Duodenal mucosa (tissue), 2 donors: ENCODE measurements at regions not wholly inside any gene's neighbourhood (a gene's known extent, or its start where the extent isn't known, plus 50 kb on each side); places are given as distances from the start of the nearest gene placed in this dataset.

ENCODE experiments used
- H3K27ac ChIP-seq: one replicate; pipeline ENCODE4 v1.7.0; 2013; ENCODE audit warnings: low read depth, low read length
- H3K27me3 ChIP-seq, 2 donors: one replicate each; pipeline ENCODE4 v1.7.0; 2013; ENCODE audit warnings: low read length in 2 of 2, control low read depth in 1 of 2; ENCODE audit not compliant: insufficient read depth in 2 of 2, control insufficient read depth in 1 of 2
- H3K36me3 ChIP-seq, 2 donors: one replicate each; pipeline ENCODE4 v1.7.0; 2013; ENCODE audit warnings: low read length in 2 of 2, control low read depth in 1 of 2; ENCODE audit not compliant: insufficient read depth in 2 of 2, control insufficient read depth in 1 of 2
- H3K4me1 ChIP-seq, 2 donors: one replicate each; pipeline ENCODE4 v1.7.0; 2013; ENCODE audit warnings: low read length in 2 of 2, control low read depth in 1 of 2; ENCODE audit not compliant: insufficient read depth in 2 of 2, control insufficient read depth in 1 of 2
- H3K4me3 ChIP-seq, 2 donors: one replicate each; pipeline ENCODE4 v1.7.0; 2013; ENCODE audit warnings: low read length in 2 of 2, low read depth in 1 of 2
- H3K9ac ChIP-seq, 2 donors: one replicate each; pipeline ENCODE4 v1.7.0; 2013; ENCODE audit warnings: low read length in 2 of 2, low read depth in 1 of 2
- H3K9me3 ChIP-seq, 2 donors: one replicate each; pipeline ENCODE4 v1.7.0; 2013; ENCODE audit warnings: low read length in 2 of 2, control low read depth in 1 of 2; ENCODE audit not compliant: control insufficient read depth in 1 of 2

GRCh38 chr6:150681578-150682395 is 82.1 kb downstream of the PLEKHG1 start:
- Histone ChIP-seq H3K27me3 (no peaks in the 10 kb centered on the region), H3K9me3 (no peaks in the 10 kb centered on the region), H3K36me3 (peaks cover 0 to 5% of the 10 kb centered on the region in 2 donors), H3K4me1 (peaks cover 7 to 8% of the 10 kb centered on the region in 2 donors), H3K27ac (no peak overlapping the region), H3K9ac (no peak overlapping the region), H3K4me3 (no peak overlapping the region)

DNA sequence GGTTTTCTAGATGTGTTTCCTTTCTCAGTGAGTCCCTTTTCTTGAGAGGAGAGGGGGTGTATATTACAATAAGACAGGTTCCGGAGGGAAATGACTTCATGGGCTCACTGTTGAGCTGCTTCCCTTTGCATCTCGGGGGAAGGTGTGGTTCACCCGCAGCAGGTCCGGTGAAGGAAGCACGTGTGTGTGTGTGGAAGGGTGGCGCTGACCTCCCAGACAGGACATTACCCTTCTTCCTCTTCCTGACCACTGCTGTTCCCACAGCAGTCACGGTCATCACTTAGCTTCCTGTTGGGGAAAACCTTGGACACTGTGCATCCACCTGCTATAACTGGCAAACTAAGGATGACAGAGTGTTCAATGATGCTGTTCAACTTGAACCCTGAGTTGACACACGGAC is 83.6 kb downstream of the PLEKHG1 start:
- Histone ChIP-seq H3K9me3 (no peaks in the 10 kb centered on the region), H3K36me3 (no peaks in the 10 kb centered on the region), H3K27ac (no peak overlapping the region), H3K4me1 (peaks cover 13 to 17% of the 10 kb centered on the region in 2 donors), H3K4me3 (no peak overlapping the region), H3K27me3 (no peaks in the 10 kb centered on the region), H3K9ac (no peak overlapping the region)

DNA sequence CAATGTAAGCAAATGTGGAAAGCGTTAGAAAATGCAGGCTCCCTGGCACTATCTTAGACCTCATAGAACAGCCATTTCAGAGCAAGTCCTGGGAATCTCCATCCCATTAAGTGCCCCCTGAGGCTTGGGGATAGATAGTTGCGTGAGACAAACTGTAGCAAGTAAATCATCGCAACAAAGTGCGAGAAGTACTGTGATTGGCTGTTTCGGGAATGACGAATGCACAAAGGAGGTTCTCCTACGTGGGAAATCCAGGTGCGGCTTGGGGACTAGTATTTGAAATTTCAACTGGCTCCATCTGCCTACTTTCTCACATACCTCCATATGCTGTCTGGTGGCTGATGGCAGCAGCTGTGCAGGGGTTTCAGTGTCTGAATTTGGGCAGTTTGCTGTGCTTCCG is 84.5 kb downstream of the PLEKHG1 start:
- Histone ChIP-seq H3K4me1 (peaks cover 13 to 17% of the 10 kb centered on the region in 2 donors), H3K4me3 (no peak overlapping the region), H3K9ac (no peak overlapping the region), H3K27ac (peak overlapping the region; percentile 47), H3K36me3 (no peaks in the 10 kb centered on the region), H3K9me3 (no peaks in the 10 kb centered on the region), H3K27me3 (no peaks in the 10 kb centered on the region)

DNA sequence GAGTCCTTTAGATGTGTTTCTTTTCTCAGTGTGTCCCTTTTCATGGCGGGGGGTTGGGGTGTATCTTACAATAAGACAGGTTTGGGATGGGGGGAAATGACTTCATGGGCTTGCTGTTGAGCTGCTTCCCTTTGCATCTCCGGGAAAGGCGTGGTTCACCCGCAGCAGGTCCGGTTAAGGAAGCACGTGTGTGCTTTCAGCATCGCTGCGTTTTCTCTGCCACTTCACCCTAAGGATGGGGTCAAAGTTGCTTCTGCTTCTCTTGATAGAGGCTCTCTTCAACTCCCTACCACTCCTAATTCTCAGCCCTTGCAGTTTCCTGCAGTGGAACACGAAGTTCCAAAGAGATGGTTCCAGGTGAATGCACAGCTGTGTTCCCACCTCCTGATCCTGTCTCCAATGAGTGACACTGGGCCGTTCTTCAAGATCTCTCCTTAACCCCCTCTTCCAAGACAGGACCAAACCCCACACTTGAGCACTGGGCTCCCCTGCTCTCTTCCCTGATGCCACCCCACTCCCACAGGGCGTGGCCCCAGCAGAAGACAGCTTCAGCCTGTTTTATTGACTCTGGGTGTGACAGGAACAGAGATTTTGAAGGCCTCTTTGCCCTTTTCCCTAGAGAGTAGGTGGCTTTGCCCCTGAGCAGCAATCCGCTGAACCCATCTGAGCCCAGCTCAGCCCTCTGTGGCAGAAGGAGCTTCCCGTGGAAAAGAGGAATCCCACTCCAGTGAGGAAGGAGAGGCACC is 85.2 kb downstream of the PLEKHG1 start:
- no peaks in the 10 kb centered on the region for H3K36me3 ChIP-seq
- H3K9ac ChIP-seq = no peak overlapping the region
- H3K9me3 ChIP-seq = no peaks in the 10 kb centered on the region
- no peak overlapping the region for H3K4me3 ChIP-seq
- H3K4me1 ChIP-seq = peaks cover 13 to 17% of the 10 kb centered on the region in 2 donors
- no peak overlapping the region for H3K27ac ChIP-seq
- no peaks in the 10 kb centered on the region for H3K27me3 ChIP-seq

DNA sequence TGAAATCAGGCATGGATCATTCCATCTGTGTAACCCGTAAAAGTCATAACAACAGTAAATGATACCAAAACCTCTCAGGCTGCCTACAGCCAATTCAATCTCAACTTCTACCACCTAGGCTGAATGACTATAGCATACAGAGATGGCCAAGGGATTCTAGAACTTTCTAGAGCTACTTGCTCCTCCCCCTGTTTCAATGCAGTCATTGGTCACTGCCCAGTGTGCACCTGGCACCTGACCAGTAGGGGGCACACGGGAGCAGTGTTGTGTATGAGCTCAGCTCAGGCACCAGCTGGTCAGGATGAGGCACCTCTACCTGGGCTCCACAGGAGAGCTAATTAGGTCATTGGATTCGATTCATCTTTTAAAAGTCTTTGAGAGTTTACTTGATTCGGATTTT is 86.2 kb downstream of the PLEKHG1 start:
- Histone ChIP-seq H3K27ac (no peak overlapping the region), H3K9me3 (no peaks in the 10 kb centered on the region), H3K4me3 (no peak overlapping the region), H3K9ac (no peak overlapping the region), H3K27me3 (no peaks in the 10 kb centered on the region), H3K4me1 (peaks cover 13 to 17% of the 10 kb centered on the region in 2 donors), H3K36me3 (no peaks in the 10 kb centered on the region)

- Histone ChIP-seq H3K9ac (no peak overlapping the region), H3K4me1 (peaks cover 13 to 17% of the 10 kb centered on the region in 2 donors), H3K27ac (no peak overlapping the region), H3K36me3 (no peaks in the 10 kb centered on the region), H3K4me3 (no peak overlapping the region), H3K9me3 (no peaks in the 10 kb centered on the region), H3K27me3 (no peaks in the 10 kb centered on the region)
Measured at GRCh38 chr6:150686566-150686965, 86.9 kb downstream of the PLEKHG1 start.

DNA sequence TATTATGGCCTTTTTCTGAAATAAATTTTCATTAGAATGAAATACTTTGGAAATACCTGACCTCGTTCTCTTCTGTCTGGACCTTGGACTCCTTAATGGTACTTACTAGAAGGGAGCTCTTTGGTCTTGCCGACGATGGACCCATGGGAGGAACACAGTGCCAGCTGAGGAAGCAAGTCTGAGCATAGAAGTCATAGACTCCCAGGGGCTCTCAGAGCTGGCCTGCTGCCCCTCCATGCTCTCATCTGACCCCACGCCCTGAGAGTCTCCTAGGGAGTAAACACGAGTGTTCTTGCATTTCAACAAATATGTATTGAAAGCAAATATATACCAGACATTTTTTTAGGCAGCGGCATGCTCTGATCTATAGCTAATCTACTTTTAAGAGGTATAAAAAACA is 87.8 kb downstream of the PLEKHG1 start:
- Histone ChIP-seq H3K27me3 (no peaks in the 10 kb centered on the region), H3K9me3 (no peaks in the 10 kb centered on the region), H3K4me3 (no peak overlapping the region), H3K27ac (no peak overlapping the region), H3K36me3 (no peaks in the 10 kb centered on the region), H3K4me1 (peaks cover 13 to 17% of the 10 kb centered on the region in 2 donors), H3K9ac (no peak overlapping the region)

DNA sequence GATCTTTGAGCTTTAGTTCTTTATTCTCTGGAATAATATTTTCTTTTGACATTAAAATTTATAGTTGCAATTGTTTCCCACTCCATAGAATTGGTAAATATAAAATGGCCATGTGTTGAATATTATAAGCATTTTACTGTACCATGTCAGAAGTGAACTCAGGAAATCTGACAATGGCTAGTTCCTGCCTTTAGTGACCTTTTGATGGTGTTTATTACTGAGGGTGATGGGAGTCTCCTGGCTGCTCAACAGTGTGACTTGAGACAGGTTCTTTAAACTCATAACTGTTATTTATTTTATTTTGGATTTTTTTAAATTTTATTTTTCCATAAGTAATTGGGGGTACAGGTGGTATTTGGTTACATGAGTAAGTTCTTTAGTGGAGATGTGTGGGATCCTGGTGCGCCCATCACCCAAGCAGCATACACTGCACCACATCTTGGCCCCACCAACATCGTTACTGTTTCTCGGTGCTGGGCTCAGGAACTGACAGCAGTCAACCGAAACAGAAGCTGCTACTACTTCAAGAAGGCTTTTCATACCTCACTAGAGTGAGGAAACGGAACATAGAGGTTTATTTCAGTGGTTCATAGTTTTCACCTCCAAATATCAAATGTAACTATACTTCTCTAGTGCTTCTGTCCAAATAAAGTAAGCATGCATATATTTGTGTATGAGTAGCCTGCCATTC is 90.4 kb downstream of the PLEKHG1 start:
- H3K36me3 ChIP-seq = no peaks in the 10 kb centered on the region
- H3K4me1 ChIP-seq = peaks cover 10 to 14% of the 10 kb centered on the region in 2 donors
- no peak overlapping the region for H3K4me3 ChIP-seq
- H3K27ac ChIP-seq = no peak overlapping the region
- H3K27me3 ChIP-seq = no peaks in the 10 kb centered on the region
- no peaks in the 10 kb centered on the region for H3K9me3 ChIP-seq
- no peak overlapping the region for H3K9ac ChIP-seq

DNA sequence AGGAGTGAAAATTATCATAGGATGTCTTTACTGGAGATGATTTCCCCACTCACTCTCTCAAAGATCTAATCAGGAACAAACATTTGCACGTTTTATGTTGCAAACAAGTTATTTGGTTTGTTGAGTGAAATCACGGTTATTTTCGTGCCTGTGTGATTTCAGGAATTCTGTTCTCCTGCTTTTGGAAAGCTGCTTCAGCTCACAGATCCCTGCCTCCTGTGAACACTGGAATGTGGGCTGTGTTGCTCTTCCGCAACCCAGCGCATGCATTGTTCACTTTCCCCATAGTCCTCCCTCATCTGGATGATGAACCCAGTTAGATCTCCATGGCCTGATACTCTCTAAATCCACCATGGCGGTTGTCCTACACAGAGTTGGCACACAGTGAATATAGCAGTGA is 91.0 kb downstream of the PLEKHG1 start:
- no peaks in the 10 kb centered on the region for H3K36me3 ChIP-seq
- no peak overlapping the region for H3K4me3 ChIP-seq
- no peaks in the 10 kb centered on the region for H3K27me3 ChIP-seq
- no peak overlapping the region for H3K27ac ChIP-seq
- no peak overlapping the region for H3K9ac ChIP-seq
- H3K9me3 ChIP-seq = no peaks in the 10 kb centered on the region
- H3K4me1 ChIP-seq = peaks cover 6 to 12% of the 10 kb centered on the region in 2 donors

DNA sequence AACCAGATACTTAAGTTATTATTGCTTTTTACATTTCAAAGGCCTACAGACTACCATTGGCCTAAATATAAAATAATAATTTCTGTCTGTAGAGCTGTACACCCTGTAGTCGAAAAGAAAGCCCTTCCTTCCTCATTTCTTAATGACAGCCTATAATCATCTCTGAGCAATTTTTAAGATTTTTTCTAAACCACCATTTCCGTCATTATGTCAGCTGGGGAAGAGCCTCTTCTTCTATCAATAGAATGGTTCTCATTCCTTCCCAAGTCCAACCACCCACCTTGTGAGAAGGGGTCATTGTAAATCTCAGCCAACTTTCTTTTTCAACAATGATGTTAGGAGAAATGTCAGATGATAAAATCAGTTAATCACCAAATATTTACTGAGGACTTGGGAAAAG is 91.8 kb downstream of the PLEKHG1 start:
- Histone ChIP-seq H3K36me3 (no peaks in the 10 kb centered on the region), H3K27me3 (no peaks in the 10 kb centered on the region), H3K9me3 (no peaks in the 10 kb centered on the region), H3K9ac (no peak overlapping the region), H3K27ac (no peak overlapping the region), H3K4me3 (no peak overlapping the region), H3K4me1 (peaks cover 6 to 14% of the 10 kb centered on the region in 2 donors)
